ENCODE measurements at regions not wholly inside any gene's neighbourhood (a gene's known extent, or its start where the extent isn't known, plus 50 kb on each side); places are given as distances from the start of the nearest gene placed in this dataset.

DNA sequence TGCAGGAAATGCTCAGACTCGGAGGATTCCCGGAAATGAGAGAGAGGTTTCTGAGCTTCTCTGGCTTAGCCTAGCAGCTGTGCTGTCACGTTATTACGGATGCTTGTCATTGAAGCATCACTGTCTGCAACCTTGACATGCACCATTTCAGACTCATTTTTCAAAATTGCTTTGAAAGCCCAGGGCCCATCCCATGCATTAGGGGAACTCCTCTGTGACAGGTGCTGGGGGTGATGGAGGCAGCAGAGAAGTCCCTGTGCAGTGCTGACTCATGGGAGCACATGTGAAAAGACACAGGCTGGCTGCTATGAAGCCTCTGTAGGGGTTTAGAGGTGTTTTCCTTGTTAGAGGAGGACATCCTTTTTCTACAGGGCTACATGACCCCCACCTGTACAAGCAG is 214.0 kb upstream of the MPHOSPH6 start:
- H2AFZ ChIP-seq (ENCODE audit: low read depth) = no peak overlapping the region
- H3K9me2 ChIP-seq = no peaks in the 10 kb centered on the region
- H3K79me2 ChIP-seq (ENCODE audit: insufficient read depth) = no peaks in the 10 kb centered on the region
- no peaks in the 10 kb centered on the region for H3K27me3 ChIP-seq (ENCODE audit: insufficient read depth)
- H3K36me3 ChIP-seq (replicated peaks in 1 of 2; ENCODE audit: control insufficient read depth in 1 of 2, insufficient read depth in 2 of 2, low read length in 1 of 2) = no peaks in the 10 kb centered on the region
- CTCF ChIA-PET = interaction anchor here (0.8 to 2.6 kb wide), 6 partner anchors 16 to 120 kb away, joined by 3 to 11 read pairs (median 4); no protein-coding TSS in a partner anchor
- POLR2A ChIA-PET = no interaction called here
- H3K4me1 ChIP-seq (ENCODE audit: control insufficient read depth in 1 of 2, insufficient read depth in 2 of 2, low read depth in 1 of 2, low read length in 1 of 2) = peaks cover 0 to 12% of the 10 kb centered on the region in 2 experiments; a peak in 2 of 4 replicates
- no peak for DNase-seq
- no peak overlapping the region for H3K27ac ChIP-seq (ENCODE audit: low read depth in 2 of 2, low read length in 1 of 2)
- H3K4me2 ChIP-seq = no peak overlapping the region
- no peaks in the 10 kb centered on the region for H3K9me3 ChIP-seq
- no peak overlapping the region for H3K4me3 ChIP-seq (ENCODE audit: low read depth in 2 of 2, low read length in 1 of 2)
- H4K20me1 ChIP-seq (ENCODE audit: insufficient read depth) = no peaks in the 10 kb centered on the region
- no peak overlapping the region for H3K9ac ChIP-seq
- no peaks in the 10 kb centered on the region for H3F3A ChIP-seq (replicated peaks; ENCODE audit: insufficient read depth)
- no peak for TF ChIP-seq TCF12 (IDR thresholded peaks at IDR 0.05)
- TF ChIP-seq, protein P1, sequence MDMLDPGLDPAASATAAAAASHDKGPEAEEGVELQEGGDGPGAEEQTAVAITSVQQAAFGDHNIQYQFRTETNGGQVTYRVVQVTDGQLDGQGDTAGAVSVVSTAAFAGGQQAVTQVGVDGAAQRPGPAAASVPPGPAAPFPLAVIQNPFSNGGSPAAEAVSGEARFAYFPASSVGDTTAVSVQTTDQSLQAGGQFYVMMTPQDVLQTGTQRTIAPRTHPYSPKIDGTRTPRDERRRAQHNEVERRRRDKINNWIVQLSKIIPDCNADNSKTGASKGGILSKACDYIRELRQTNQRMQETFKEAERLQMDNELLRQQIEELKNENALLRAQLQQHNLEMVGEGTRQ (IDR thresholded peaks at IDR 0.05; ENCODE audit: borderline replicate concordance, low read depth, low read length) = no peak
- no peak for TF ChIP-seq JUND (IDR thresholded peaks at IDR 0.05)
- TF ChIP-seq, protein P2, sequence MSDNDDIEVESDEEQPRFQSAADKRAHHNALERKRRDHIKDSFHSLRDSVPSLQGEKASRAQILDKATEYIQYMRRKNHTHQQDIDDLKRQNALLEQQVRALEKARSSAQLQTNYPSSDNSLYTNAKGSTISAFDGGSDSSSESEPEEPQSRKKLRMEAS (IDR thresholded peaks at IDR 0.05; ENCODE audit: low read depth) = no peak
- TF ChIP-seq GABPA (IDR thresholded peaks at IDR 0.05; ENCODE audit: low read depth) = no peak
- TF ChIP-seq, protein P3, sequence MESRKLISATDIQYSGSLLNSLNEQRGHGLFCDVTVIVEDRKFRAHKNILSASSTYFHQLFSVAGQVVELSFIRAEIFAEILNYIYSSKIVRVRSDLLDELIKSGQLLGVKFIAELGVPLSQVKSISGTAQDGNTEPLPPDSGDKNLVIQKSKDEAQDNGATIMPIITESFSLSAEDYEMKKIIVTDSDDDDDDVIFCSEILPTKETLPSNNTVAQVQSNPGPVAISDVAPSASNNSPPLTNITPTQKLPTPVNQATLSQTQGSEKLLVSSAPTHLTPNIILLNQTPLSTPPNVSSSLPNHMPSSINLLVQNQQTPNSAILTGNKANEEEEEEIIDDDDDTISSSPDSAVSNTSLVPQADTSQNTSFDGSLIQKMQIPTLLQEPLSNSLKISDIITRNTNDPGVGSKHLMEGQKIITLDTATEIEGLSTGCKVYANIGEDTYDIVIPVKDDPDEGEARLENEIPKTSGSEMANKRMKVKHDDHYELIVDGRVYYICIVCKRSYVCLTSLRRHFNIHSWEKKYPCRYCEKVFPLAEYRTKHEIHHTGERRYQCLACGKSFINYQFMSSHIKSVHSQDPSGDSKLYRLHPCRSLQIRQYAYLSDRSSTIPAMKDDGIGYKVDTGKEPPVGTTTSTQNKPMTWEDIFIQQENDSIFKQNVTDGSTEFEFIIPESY (IDR thresholded peaks at IDR 0.05; ENCODE audit: borderline replicate concordance, low read depth) = no peak
- no peak for TF ChIP-seq CHD2 (IDR thresholded peaks at IDR 0.05; ENCODE audit: low read length, partially characterized antibody)
- TF ChIP-seq RAD21 (IDR thresholded peaks at IDR 0.05; ENCODE audit: low read length) = no peak
- TF ChIP-seq TAF1 (IDR thresholded peaks at IDR 0.05; ENCODE audit: borderline replicate concordance, low read depth, low read length) = no peak
- TF ChIP-seq, protein P4, sequence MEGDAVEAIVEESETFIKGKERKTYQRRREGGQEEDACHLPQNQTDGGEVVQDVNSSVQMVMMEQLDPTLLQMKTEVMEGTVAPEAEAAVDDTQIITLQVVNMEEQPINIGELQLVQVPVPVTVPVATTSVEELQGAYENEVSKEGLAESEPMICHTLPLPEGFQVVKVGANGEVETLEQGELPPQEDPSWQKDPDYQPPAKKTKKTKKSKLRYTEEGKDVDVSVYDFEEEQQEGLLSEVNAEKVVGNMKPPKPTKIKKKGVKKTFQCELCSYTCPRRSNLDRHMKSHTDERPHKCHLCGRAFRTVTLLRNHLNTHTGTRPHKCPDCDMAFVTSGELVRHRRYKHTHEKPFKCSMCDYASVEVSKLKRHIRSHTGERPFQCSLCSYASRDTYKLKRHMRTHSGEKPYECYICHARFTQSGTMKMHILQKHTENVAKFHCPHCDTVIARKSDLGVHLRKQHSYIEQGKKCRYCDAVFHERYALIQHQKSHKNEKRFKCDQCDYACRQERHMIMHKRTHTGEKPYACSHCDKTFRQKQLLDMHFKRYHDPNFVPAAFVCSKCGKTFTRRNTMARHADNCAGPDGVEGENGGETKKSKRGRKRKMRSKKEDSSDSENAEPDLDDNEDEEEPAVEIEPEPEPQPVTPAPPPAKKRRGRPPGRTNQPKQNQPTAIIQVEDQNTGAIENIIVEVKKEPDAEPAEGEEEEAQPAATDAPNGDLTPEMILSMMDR (IDR thresholded peaks at IDR 0.05) = no peak
- TF ChIP-seq NFIC (IDR thresholded peaks at IDR 0.05; ENCODE audit: borderline replicate concordance) = no peak
- no peak for TF ChIP-seq EZH2phosphoT487 (IDR thresholded peaks at IDR 0.05; ENCODE audit: borderline replicate concordance, low read depth)
- TF ChIP-seq FOXJ3 (CRISPR knock-in tag; IDR thresholded peaks at IDR 0.05) = no peak
- TF ChIP-seq, protein P5, sequence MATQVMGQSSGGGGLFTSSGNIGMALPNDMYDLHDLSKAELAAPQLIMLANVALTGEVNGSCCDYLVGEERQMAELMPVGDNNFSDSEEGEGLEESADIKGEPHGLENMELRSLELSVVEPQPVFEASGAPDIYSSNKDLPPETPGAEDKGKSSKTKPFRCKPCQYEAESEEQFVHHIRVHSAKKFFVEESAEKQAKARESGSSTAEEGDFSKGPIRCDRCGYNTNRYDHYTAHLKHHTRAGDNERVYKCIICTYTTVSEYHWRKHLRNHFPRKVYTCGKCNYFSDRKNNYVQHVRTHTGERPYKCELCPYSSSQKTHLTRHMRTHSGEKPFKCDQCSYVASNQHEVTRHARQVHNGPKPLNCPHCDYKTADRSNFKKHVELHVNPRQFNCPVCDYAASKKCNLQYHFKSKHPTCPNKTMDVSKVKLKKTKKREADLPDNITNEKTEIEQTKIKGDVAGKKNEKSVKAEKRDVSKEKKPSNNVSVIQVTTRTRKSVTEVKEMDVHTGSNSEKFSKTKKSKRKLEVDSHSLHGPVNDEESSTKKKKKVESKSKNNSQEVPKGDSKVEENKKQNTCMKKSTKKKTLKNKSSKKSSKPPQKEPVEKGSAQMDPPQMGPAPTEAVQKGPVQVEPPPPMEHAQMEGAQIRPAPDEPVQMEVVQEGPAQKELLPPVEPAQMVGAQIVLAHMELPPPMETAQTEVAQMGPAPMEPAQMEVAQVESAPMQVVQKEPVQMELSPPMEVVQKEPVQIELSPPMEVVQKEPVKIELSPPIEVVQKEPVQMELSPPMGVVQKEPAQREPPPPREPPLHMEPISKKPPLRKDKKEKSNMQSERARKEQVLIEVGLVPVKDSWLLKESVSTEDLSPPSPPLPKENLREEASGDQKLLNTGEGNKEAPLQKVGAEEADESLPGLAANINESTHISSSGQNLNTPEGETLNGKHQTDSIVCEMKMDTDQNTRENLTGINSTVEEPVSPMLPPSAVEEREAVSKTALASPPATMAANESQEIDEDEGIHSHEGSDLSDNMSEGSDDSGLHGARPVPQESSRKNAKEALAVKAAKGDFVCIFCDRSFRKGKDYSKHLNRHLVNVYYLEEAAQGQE (IDR thresholded peaks at IDR 0.05; ENCODE audit: low read depth, low read length) = no peak
- TF ChIP-seq FOXM1 (IDR thresholded peaks at IDR 0.05; ENCODE audit: low read depth) = no peak
- no peak for TF ChIP-seq SIN3A (IDR thresholded peaks at IDR 0.05; ENCODE audit: borderline replicate concordance, low read depth, low read length)
- TF ChIP-seq NRF1 (IDR thresholded peaks at IDR 0.05; ENCODE audit: low read depth, low read length) = no peak
- no peak for TF ChIP-seq GATA2 (CRISPR knock-in tag; IDR thresholded peaks at IDR 0.05)
- WGBS (ENCODE audit: low lambda C conversion rate) = 77% methylated on average over 4 of the region's 4 CpGs

Measured in SK-N-SH (cell line).